GM12865 (cell line): ENCODE measurements at regions not wholly inside any gene's neighbourhood (a gene's known extent, or its start where the extent isn't known, plus 50 kb on each side); places are given as distances from the start of the nearest gene placed in this dataset.

Source experiments
- DNase-seq: peaks from one replicate; pipeline ENCODE4 v3.0.0; 2010; ENCODE audit warnings: low read depth
- H3K4me3 ChIP-seq: 2 replicates; pipeline ENCODE4 v1.5.1; 2011; ENCODE audit warnings: mild to moderate bottlenecking, low read depth, low read length, control low read depth
- TF ChIP-seq, protein P1 (sequence below): IDR thresholded peaks from 2 replicates; pipeline ENCODE4 v1.5.1; 2011; ENCODE audit warnings: low read length, control low read depth, low read depth, inconsistent platforms; ENCODE audit not compliant: insufficient read depth; ENCODE audit errors: missing control alignments

GRCh38 chr18:32548688-32549087 is 78.0 kb upstream of the GAREM1 start:
- no peak for DNase-seq
- TF ChIP-seq, protein P1, sequence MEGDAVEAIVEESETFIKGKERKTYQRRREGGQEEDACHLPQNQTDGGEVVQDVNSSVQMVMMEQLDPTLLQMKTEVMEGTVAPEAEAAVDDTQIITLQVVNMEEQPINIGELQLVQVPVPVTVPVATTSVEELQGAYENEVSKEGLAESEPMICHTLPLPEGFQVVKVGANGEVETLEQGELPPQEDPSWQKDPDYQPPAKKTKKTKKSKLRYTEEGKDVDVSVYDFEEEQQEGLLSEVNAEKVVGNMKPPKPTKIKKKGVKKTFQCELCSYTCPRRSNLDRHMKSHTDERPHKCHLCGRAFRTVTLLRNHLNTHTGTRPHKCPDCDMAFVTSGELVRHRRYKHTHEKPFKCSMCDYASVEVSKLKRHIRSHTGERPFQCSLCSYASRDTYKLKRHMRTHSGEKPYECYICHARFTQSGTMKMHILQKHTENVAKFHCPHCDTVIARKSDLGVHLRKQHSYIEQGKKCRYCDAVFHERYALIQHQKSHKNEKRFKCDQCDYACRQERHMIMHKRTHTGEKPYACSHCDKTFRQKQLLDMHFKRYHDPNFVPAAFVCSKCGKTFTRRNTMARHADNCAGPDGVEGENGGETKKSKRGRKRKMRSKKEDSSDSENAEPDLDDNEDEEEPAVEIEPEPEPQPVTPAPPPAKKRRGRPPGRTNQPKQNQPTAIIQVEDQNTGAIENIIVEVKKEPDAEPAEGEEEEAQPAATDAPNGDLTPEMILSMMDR, result no peak
- no peak overlapping the region for H3K4me3 ChIP-seq

- TF ChIP-seq, protein P1, result no peak
- no peak overlapping the region for H3K4me3 ChIP-seq
- DNase-seq, result no peak
Measured at GRCh38 chr18:32545631-32546030, 74.9 kb upstream of the GAREM1 start.

GRCh38 chr18:32544088-32544487 is 73.4 kb upstream of the GAREM1 start:
- TF ChIP-seq, protein P1, result no peak
- no peak for DNase-seq
- no peak overlapping the region for H3K4me3 ChIP-seq

GRCh38 chr18:32542221-32542798 is 71.6 kb upstream of the GAREM1 start:
- TF ChIP-seq, protein P1, result no peak
- no peak for DNase-seq

GRCh38 chr18:32530947-32531651 is 60.4 kb upstream of the GAREM1 start:
- no peak overlapping the region for H3K4me3 ChIP-seq
- peak; percentile 26 for DNase-seq
- TF ChIP-seq, protein P1, result no peak

More at GRCh38 chr18:32542221-32542798, 71.6 kb upstream of the GAREM1 start:
- no peak overlapping the region for H3K4me3 ChIP-seq

- TF ChIP-seq, protein P1, result no peak
- no peak overlapping the region for H3K4me3 ChIP-seq
- no peak for DNase-seq
Measured at GRCh38 chr18:32529722-32530420, 59.2 kb upstream of the GAREM1 start.
